Endometrial microvascular endothelial cells (primary cell): ENCODE measurements at regions not wholly inside any gene's neighbourhood (a gene's known extent, or its start where the extent isn't known, plus 50 kb on each side); places are given as distances from the start of the nearest gene placed in this dataset.
"Not testable (repeated sequence)": the region's sequence is repeated elsewhere in the genome, so short reads cannot be mapped to it uniquely, and the experiment has no call there.

Experiments used
- in situ Hi-C: cut with HindIII; loops from 2 replicates; pipeline ENCODE4 v1.10.0; 2017; ENCODE audit warnings: low sequenced_read_pairs, low pct_unique_long_range_greater_than_20kb; ENCODE audit errors: inconsistent ontology term

DNA sequence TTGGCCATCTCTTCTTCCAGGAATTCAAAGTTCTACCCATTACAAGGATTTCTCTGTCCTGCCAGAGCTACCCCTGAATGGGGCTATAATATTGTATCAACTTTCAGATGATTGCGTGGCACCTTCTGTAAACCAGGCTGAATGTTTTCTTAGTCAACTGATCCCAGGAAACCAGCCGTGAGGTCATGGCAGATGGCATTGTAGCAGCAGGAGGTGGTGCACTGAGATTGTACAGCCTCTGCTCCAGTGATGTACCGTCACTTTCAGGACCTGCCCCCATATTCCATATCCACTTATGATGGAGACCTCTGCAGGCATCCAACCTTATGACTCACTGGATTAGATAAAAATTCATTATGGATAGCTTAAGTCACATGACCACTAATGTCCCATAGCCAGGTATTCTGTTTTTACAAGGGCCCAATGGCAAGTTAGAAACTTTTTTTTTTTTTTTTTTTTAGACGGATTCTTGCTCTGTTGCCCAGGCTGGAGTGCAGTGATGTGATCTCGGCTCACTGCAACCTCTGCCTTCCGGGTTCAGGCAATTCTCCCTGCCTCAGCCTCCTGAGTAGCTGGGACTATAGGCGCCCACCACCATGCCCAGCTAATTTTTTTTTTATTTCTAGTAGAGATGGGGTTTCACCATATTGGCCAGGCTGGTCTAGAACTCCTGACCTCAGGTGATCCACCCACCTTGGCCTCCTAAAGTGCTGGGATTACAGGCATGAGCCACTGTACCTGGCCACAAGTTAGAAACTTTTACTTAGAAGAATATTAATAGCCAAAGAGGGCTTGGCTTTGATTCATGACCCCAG lies 59.8 kb upstream of the SEC11C start:
- in situ Hi-C loops = not testable (repeated sequence)

DNA sequence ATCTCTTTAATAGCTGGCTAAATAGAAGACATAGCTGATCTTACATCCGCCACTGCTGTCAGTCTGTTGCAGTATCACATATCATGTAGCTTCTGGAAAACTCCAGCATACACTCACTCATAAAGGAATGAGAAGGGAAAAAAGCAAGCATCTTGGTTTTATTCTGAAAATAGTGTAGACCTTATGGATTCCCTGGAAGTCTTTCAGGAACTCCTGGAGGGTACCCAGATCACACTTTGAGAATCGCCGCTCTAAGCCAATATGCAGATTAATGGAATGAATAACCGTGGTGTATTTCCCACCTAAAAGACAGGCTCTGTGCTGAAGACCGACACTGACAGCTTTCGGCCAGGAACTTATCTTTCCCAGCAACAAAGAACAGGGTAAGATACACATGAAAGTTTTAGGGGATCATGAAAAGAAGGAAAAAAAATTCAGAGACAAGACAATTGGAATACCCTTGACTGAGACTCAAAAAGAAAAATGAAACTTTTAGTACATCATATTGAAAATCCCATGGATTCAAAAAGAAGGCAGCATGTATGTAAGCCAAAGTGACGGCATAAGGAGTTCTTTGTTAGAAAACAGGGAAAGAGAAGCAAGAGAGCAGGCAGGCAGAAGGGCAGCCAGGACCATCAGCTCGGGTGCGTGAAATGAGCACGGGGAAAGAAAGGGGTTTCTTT lies 56.4 kb upstream of the SEC11C start:
- in situ Hi-C loops = no loop called here

GRCh38 chr18:59085126-59085794 lies 54.4 kb upstream of the SEC11C start:
- in situ Hi-C loops = no loop called here

DNA sequence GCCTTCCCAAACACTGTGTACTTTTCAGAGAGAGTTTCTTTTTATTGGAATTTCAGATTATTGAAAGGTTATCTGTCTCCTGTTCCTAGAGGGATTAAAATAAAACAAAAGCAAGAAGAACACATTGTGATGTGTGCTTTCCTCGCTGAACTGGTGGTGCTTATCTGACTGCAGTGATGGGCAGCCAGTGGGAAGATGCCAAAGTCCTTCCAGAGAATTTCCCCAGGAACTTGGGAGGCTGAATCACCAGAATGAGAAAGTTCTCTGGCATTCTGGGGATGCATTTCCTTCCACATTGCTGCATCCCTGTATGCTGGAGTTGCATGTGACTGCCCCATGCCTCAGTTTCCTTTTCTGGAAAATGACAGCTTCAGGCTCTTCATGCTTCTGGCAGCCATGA lies 53.9 kb upstream of the SEC11C start:
- in situ Hi-C loops = no loop called here

DNA sequence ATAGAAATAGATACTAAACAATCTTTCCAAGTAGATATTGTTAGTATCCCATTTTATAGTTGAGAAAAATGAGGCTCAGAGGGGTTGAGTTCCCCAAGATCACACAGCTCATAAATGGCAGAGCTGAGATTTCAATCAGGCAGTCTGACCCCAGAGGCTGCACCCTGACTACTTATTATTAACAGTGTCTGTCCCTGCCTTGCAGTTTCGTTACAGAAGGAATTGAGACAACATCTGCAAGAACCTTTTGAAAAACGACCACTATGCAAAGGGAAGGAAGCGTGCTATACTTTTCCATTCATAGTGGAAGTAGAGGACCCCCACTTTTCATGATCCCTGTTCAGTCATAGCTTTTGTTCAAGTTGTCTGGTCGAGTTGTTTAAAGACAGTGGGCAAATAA lies 53.2 kb upstream of the SEC11C start:
- in situ Hi-C loops = no loop called here

DNA sequence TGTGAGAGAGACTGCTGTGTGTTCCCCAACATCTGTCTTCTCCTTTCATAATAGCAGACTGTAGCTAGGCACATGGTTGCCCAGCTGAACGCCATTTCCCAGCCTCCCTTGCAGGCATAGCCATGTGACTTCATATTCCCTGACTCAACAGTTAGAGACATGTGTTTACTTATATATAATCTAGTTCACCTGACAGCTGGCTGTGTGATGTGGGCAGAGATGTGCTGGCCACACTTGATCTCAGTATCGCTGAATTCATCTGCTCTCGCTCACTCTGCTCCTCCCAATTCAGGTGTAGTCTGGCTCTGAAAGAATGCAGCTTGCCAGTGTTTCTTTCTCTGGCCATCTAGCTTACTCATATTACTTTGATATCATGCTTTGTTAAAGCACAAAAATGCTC lies 52.3 kb upstream of the SEC11C start:
- in situ Hi-C loops = no loop called here
